NCI-H2196 treated with DMSO at 0.1 percent for 48 hours (cell line): ENCODE measurements at regions not wholly inside any gene's neighbourhood (a gene's known extent, or its start where the extent isn't known, plus 50 kb on each side); places are given as distances from the start of the nearest gene placed in this dataset.

Source experiments
- DNase-seq: peaks from one replicate; lab custom pipeline; 2025; ENCODE audit not compliant: unreplicated experiment; lab: John Stamatoyannopoulos, UW

GRCh38 chr14:29205658-29206057 lies 439.1 kb downstream of the FOXG1 start:
- no peak for DNase-seq

GRCh38 chr14:29215853-29216252 lies 449.3 kb downstream of the FOXG1 start:
- no peak for DNase-seq

GRCh38 chr14:29216268-29217232 lies 450.0 kb downstream of the FOXG1 start:
- peak; percentile 85 for DNase-seq

- DNase-seq, result no peak
These were observed 451.3 kb downstream of the FOXG1 start for GRCh38 chr14:29217813-29218450.

- no peak for DNase-seq
These were observed 453.5 kb downstream of the FOXG1 start for GRCh38 chr14:29220072-29220471.

GRCh38 chr14:29220566-29220965 lies 454.0 kb downstream of the FOXG1 start:
- no peak for DNase-seq

GRCh38 chr14:29222006-29222405 lies 455.4 kb downstream of the FOXG1 start:
- no peak for DNase-seq

- DNase-seq, result peak; percentile 13
These were observed 456.2 kb downstream of the FOXG1 start for GRCh38 chr14:29222671-29223268.

GRCh38 chr14:29223947-29224346 lies 457.4 kb downstream of the FOXG1 start:
- no peak for DNase-seq

- DNase-seq, result no peak
These were observed 461.0 kb downstream of the FOXG1 start for GRCh38 chr14:29227631-29228030.

- DNase-seq, result no peak
These were observed 465.6 kb downstream of the FOXG1 start for GRCh38 chr14:29232153-29232552.

- no peak for DNase-seq
These were observed 466.1 kb downstream of the FOXG1 start for GRCh38 chr14:29232711-29233110.

GRCh38 chr14:29233188-29233587 lies 466.6 kb downstream of the FOXG1 start:
- DNase-seq, result no peak

GRCh38 chr14:29235991-29236390 lies 469.4 kb downstream of the FOXG1 start:
- DNase-seq, result no peak

- no peak for DNase-seq
These were observed 469.8 kb downstream of the FOXG1 start for GRCh38 chr14:29236401-29236800.

GRCh38 chr14:29236848-29237247 lies 470.3 kb downstream of the FOXG1 start:
- DNase-seq, result no peak

- no peak for DNase-seq
These were observed 473.5 kb downstream of the FOXG1 start for GRCh38 chr14:29240066-29240465.

- DNase-seq, result peak; percentile 5
These were observed 476.5 kb downstream of the FOXG1 start for GRCh38 chr14:29242755-29243754.

- no peak for DNase-seq
These were observed 489.1 kb downstream of the FOXG1 start for GRCh38 chr14:29255692-29256091.

- DNase-seq, result no peak
These were observed 496.4 kb downstream of the FOXG1 start for GRCh38 chr14:29262979-29263378.

- DNase-seq, result no peak
These were observed 498.3 kb downstream of the FOXG1 start for GRCh38 chr14:29264865-29265264.
